Activated naive CD8-positive, alpha-beta T cell (primary cell): ENCODE measurements at regions not wholly inside any gene's neighbourhood (a gene's known extent, or its start where the extent isn't known, plus 50 kb on each side); places are given as distances from the start of the nearest gene placed in this dataset.

ENCODE experiments used
- H3K27ac Mint-ChIP-seq: one replicate; pipeline ENCODE4 v1.8.0; 2021; ENCODE audit warnings: mixed read lengths
- H3K27me3 Mint-ChIP-seq: one replicate; pipeline ENCODE4 v1.8.0; 2021; ENCODE audit warnings: mixed read lengths
- H3K36me3 Mint-ChIP-seq: one replicate; pipeline ENCODE4 v1.8.0; 2021; ENCODE audit warnings: mixed read lengths
- H3K4me1 Mint-ChIP-seq: one replicate; pipeline ENCODE4 v1.8.0; 2021; ENCODE audit warnings: low read depth, mixed read lengths
- H3K4me3 Mint-ChIP-seq: one replicate; pipeline ENCODE4 v1.8.0; 2021; ENCODE audit warnings: mild to moderate bottlenecking, mixed read lengths
- H3K9me3 Mint-ChIP-seq: one replicate; pipeline ENCODE4 v1.8.0; 2021; ENCODE audit warnings: low read depth, mixed read lengths

- no peaks in the 10 kb centered on the region for H3K27me3 Mint-ChIP-seq
- H3K9me3 Mint-ChIP-seq: peaks cover 8% of the 10 kb centered on the region
- no peak overlapping the region for H3K27ac Mint-ChIP-seq
- H3K4me3 Mint-ChIP-seq: no peak overlapping the region
- no peaks in the 10 kb centered on the region for H3K36me3 Mint-ChIP-seq
- H3K4me1 Mint-ChIP-seq: peaks cover 31% of the 10 kb centered on the region
Measured at GRCh38 chr20:60816901-60817300, 435.2 kb upstream of the CDH4 start.

- Mint-ChIP-seq H3K9me3 (peaks cover 3% of the 10 kb centered on the region), H3K27me3 (no peaks in the 10 kb centered on the region)
Measured at GRCh38 chr20:60817891-60818290, 434.2 kb upstream of the CDH4 start.

DNA sequence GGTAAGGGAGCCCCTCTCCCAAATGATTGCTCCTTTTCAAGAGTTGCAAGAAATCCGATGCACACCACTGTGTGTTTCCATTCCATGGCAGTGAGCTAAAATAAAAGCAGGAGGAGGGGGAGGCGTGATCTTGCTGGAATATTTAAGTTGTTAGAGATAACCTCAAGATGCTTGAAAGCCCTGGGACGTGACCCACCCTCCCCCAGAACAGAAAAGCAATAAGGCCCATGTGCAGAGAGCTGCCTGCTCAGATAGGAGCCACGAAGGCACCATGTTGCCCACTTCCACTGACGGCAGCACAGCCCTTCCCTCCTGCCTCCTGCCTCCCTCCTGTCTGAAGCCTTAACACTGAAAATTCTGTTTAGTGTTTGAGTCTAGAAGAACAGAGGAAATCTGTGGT is 432.6 kb upstream of the CDH4 start:
- H3K27ac Mint-ChIP-seq: no peak overlapping the region
- no peak overlapping the region for H3K4me3 Mint-ChIP-seq
- no peaks in the 10 kb centered on the region for H3K27me3 Mint-ChIP-seq
- peaks cover 3% of the 10 kb centered on the region for H3K9me3 Mint-ChIP-seq
- peaks cover 38% of the 10 kb centered on the region for H3K4me1 Mint-ChIP-seq
- H3K36me3 Mint-ChIP-seq: no peaks in the 10 kb centered on the region

More at GRCh38 chr20:60817891-60818290, 434.2 kb upstream of the CDH4 start:
- Mint-ChIP-seq H3K36me3 (no peaks in the 10 kb centered on the region), H3K4me3 (no peak overlapping the region), H3K4me1 (peaks cover 38% of the 10 kb centered on the region), H3K27ac (no peak overlapping the region)

DNA sequence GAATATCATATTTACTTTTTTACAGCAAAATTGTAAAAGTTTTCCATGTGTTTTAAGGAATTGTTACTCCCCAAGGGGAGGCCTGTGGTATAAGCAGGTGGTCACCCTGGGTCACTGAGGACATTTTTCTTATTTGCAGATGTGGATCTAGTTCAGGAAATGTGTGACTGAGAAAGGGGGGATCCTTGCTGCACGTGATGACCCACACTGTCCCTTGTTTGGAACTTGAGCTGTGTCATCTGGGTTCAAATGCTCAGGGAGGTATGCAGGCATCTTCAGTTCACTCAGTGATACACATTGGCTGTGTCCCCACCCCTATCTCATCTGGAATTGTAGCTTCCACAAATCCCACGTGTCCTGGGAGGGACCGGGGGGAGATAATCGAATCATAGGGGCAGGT is 431.9 kb upstream of the CDH4 start:
- no peak overlapping the region for H3K27ac Mint-ChIP-seq
- H3K4me1 Mint-ChIP-seq: peaks cover 38% of the 10 kb centered on the region
- peaks cover 3% of the 10 kb centered on the region for H3K9me3 Mint-ChIP-seq
- no peak overlapping the region for H3K4me3 Mint-ChIP-seq
- no peaks in the 10 kb centered on the region for H3K27me3 Mint-ChIP-seq
- no peaks in the 10 kb centered on the region for H3K36me3 Mint-ChIP-seq

DNA sequence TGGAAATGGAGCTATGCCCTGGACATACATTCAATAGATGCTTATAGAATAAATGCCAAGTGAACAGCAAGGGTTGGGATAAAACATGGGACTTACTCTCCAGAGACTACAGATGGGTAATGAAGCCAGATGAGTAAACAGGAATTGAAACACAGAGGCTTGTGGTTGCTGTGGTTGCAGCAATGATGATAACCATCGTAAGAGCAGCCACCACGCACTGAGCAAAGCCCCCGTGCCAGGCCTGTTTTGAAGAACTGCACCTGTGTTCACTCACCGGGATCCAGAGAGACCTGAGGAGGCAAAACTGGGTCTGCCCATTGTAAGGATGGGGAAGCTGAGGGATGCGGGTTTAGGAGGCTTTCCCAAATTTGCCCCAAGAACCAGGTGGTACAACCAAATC is 431.1 kb upstream of the CDH4 start:
- no peak overlapping the region for H3K27ac Mint-ChIP-seq

GRCh38 chr20:60822699-60823607 is 429.1 kb upstream of the CDH4 start:
- H3K4me3 Mint-ChIP-seq: no peak overlapping the region
- no peak overlapping the region for H3K27ac Mint-ChIP-seq
- H3K36me3 Mint-ChIP-seq: no peaks in the 10 kb centered on the region
- H3K27me3 Mint-ChIP-seq: no peaks in the 10 kb centered on the region
- H3K4me1 Mint-ChIP-seq: peaks cover 28% of the 10 kb centered on the region
- no peaks in the 10 kb centered on the region for H3K9me3 Mint-ChIP-seq

More for the DNA sequence above, 431.1 kb upstream of the CDH4 start:
- Mint-ChIP-seq H3K36me3 (no peaks in the 10 kb centered on the region), H3K9me3 (peaks cover 3% of the 10 kb centered on the region), H3K4me3 (no peak overlapping the region), H3K27me3 (no peaks in the 10 kb centered on the region), H3K4me1 (peaks cover 38% of the 10 kb centered on the region)

DNA sequence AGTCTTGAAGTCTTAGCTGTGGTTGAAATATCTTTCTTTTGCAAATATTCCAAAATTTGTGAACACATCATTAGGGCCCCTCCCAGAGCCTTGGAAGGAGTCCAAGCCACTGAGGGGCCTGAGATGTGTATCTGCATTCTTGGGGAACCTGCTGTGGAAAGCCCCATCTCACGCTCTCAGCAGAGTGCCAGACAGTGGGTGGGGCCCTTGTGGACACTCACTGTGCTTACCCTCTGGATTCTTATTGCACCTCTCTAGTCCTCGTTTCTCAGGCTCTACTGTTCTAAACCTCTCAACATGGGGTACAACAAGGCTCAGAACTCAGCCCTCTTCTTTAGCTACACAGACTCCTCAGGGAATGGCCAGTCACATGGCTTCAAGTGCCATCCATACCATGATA is 416.2 kb upstream of the CDH4 start:
- Mint-ChIP-seq H3K9me3 (no peaks in the 10 kb centered on the region), H3K4me1 (no peaks in the 10 kb centered on the region), H3K4me3 (no peak overlapping the region), H3K27ac (no peak overlapping the region), H3K36me3 (no peaks in the 10 kb centered on the region), H3K27me3 (peaks cover 7% of the 10 kb centered on the region)

DNA sequence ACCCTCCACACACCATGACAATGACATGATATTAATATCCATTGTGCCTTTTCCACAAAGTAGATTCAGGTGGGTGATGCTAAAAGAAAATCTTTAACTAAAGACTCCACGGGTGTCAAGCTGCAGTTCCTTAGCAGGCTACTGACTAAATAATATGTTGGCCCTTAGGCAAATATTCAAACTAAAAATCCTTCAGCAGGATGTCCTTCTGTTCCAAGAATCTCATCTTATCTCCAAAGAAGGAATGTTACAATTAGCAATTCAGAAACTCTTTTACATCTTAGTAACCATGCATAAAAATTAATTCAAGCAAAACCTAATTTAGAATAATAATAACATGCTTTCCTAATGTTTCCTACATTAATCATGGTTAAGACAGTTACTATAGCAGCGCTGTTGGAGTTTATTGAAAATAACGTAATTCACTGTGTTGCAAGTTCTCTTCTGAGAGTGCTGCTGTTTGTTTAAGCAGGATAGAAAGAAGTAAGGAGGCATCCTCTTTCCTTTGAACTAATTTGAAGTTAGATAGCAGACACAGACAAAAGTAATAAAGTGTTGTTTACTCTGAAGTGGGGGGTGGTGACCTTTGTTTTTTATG is 414.8 kb upstream of the CDH4 start:
- H3K27me3 Mint-ChIP-seq: peaks cover 3% of the 10 kb centered on the region
- no peaks in the 10 kb centered on the region for H3K4me1 Mint-ChIP-seq
- no peak overlapping the region for H3K4me3 Mint-ChIP-seq
- H3K27ac Mint-ChIP-seq: no peak overlapping the region
- no peaks in the 10 kb centered on the region for H3K36me3 Mint-ChIP-seq
- no peaks in the 10 kb centered on the region for H3K9me3 Mint-ChIP-seq

GRCh38 chr20:60838297-60838696 is 413.8 kb upstream of the CDH4 start:
- H3K36me3 Mint-ChIP-seq: no peaks in the 10 kb centered on the region
- H3K27me3 Mint-ChIP-seq: peaks cover 3% of the 10 kb centered on the region
- H3K4me3 Mint-ChIP-seq: no peak overlapping the region
- no peaks in the 10 kb centered on the region for H3K4me1 Mint-ChIP-seq
- H3K9me3 Mint-ChIP-seq: no peaks in the 10 kb centered on the region
- H3K27ac Mint-ChIP-seq: no peak overlapping the region

DNA sequence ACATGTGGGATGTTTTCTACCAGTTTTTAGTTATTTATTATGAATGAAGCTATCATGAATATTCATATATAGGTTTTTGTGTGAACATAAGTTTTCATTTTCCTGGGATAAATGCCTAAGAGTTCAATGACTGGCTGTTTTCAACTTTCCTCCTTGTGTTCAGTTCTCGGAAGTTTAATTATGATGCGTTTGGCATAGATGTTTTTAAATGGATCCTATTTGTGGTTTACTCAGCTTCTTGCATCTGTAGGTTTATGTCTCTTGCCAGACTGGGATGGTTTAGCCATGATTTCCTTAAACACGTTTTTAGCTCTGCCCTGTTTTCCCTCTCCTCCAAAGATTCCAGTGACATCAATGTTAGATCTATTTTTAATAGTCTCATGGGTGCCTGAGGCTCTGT is 411.1 kb upstream of the CDH4 start:
- Mint-ChIP-seq H3K9me3 (no peaks in the 10 kb centered on the region), H3K4me3 (no peak overlapping the region), H3K27ac (no peak overlapping the region), H3K4me1 (no peaks in the 10 kb centered on the region), H3K36me3 (no peaks in the 10 kb centered on the region), H3K27me3 (peaks cover 3% of the 10 kb centered on the region)

GRCh38 chr20:60845146-60845545 is 406.9 kb upstream of the CDH4 start:
- peaks cover 7% of the 10 kb centered on the region for H3K27me3 Mint-ChIP-seq
- no peaks in the 10 kb centered on the region for H3K36me3 Mint-ChIP-seq
- H3K4me1 Mint-ChIP-seq: no peaks in the 10 kb centered on the region
- H3K4me3 Mint-ChIP-seq: no peak overlapping the region
- no peak overlapping the region for H3K27ac Mint-ChIP-seq
- no peaks in the 10 kb centered on the region for H3K9me3 Mint-ChIP-seq

GRCh38 chr20:60851826-60852704 is 400.0 kb upstream of the CDH4 start:
- H3K36me3 Mint-ChIP-seq: peaks cover 2% of the 10 kb centered on the region
- no peak overlapping the region for H3K27ac Mint-ChIP-seq
- H3K27me3 Mint-ChIP-seq: peaks cover 4% of the 10 kb centered on the region

GRCh38 chr20:60857708-60858107 is 394.4 kb upstream of the CDH4 start:
- peaks cover 2% of the 10 kb centered on the region for H3K36me3 Mint-ChIP-seq
- H3K4me3 Mint-ChIP-seq: no peak overlapping the region
- H3K27me3 Mint-ChIP-seq: no peaks in the 10 kb centered on the region

More at GRCh38 chr20:60851826-60852704, 400.0 kb upstream of the CDH4 start:
- H3K9me3 Mint-ChIP-seq: no peaks in the 10 kb centered on the region
- no peaks in the 10 kb centered on the region for H3K4me1 Mint-ChIP-seq
- no peak overlapping the region for H3K4me3 Mint-ChIP-seq

DNA sequence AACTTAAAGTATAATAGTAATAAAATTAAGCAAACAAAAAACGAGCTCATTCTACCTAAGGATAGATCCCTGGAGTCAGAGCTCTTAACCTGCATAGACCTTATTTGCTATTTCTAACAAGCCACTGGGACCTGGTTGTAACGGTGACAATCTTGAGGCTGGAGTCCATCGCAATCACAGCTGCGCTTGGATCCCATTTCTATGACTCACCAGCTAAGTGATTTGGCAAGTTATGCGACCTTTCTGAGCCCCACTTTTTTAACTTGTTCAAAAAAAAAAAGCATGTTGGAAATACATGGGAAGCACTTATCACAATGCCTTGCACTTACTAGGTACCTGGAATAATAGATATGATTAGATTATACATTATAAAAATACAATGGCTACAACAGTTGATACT is 389.5 kb upstream of the CDH4 start:
- no peaks in the 10 kb centered on the region for H3K36me3 Mint-ChIP-seq
- H3K27me3 Mint-ChIP-seq: peaks cover 3% of the 10 kb centered on the region
- H3K9me3 Mint-ChIP-seq: no peaks in the 10 kb centered on the region
- H3K4me3 Mint-ChIP-seq: no peak overlapping the region
- H3K4me1 Mint-ChIP-seq: no peaks in the 10 kb centered on the region
- no peak overlapping the region for H3K27ac Mint-ChIP-seq

More at GRCh38 chr20:60857708-60858107, 394.4 kb upstream of the CDH4 start:
- Mint-ChIP-seq H3K4me1 (no peaks in the 10 kb centered on the region), H3K9me3 (no peaks in the 10 kb centered on the region), H3K27ac (no peak overlapping the region)

DNA sequence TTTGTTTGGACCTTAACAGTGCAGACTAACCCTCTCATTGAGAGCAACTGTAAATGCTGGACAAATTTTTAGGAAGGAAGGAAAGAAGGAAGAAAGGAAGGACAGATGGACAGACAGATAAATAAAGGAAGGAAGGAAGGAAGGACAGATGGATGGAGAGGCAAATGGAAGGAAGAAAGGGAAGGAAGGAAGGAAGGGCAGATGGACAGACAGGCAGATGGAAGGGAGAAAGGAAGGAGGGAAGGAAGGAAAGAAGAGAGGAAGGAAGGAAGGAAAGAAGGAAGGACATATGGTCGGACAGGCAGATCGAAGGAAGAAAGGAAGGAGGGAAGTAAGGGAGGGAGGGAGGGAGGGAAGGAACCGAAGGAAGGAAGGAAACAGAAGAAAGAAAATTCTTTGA is 388.5 kb upstream of the CDH4 start:
- Mint-ChIP-seq H3K36me3 (no peaks in the 10 kb centered on the region), H3K9me3 (no peaks in the 10 kb centered on the region), H3K27ac (no peak overlapping the region), H3K27me3 (peaks cover 3% of the 10 kb centered on the region), H3K4me1 (no peaks in the 10 kb centered on the region), H3K4me3 (no peak overlapping the region)
